ENCODE measurements at regions not wholly inside any gene's neighbourhood (a gene's known extent, or its start where the extent isn't known, plus 50 kb on each side); places are given as distances from the start of the nearest gene placed in this dataset.

DNA sequence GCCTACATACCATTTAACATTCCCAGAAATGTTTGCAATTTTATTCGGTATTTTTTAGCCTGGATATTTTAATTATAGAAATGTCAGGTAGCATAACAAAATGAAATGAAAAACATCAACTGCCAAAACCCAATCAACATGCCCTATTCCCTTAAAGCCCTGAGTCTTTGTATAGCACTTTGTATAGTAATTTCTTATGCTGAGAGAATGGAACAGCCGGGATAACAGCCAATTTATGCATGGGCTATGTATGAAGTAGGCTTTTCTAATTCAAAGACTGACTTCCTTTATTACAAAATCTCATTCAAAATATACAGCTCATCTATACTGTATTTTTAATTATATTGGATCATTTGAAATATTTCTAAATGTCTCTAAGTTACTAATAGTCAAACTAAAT lies 513.0 kb upstream of the NAALADL2 start:
- no peaks in the 10 kb centered on the region for H3K9me3 ChIP-seq
- no peaks in the 10 kb centered on the region for H3F3A ChIP-seq (replicated peaks; ENCODE audit: insufficient read depth)
- H3K4me1 ChIP-seq (ENCODE audit: control insufficient read depth in 1 of 2, insufficient read depth in 2 of 2, low read depth in 1 of 2, low read length in 1 of 2) = no peaks in the 10 kb centered on the region; a peak in 1 of 4 replicates
- ChIA-PET CTCF (interaction anchor here (1.9 kb wide), 1 partner anchor 15 kb away, joined by 5 read pairs; no protein-coding TSS in a partner anchor), POLR2A (no interaction called here)
- no peak overlapping the region for H2AFZ ChIP-seq (ENCODE audit: low read depth)
- H3K27me3 ChIP-seq (ENCODE audit: insufficient read depth) = no peaks in the 10 kb centered on the region
- no peaks in the 10 kb centered on the region for H4K20me1 ChIP-seq (ENCODE audit: insufficient read depth)
- no peak overlapping the region for H3K9ac ChIP-seq
- WGBS (ENCODE audit: low lambda C conversion rate) = 64% methylated on average over 2 of the region's 2 CpGs
- no peak overlapping the region for H3K27ac ChIP-seq (ENCODE audit: low read depth in 2 of 2, low read length in 1 of 2)
- no peak overlapping the region for H3K4me2 ChIP-seq
- no peaks in the 10 kb centered on the region for H3K9me2 ChIP-seq
- no peaks in the 10 kb centered on the region for H3K79me2 ChIP-seq (ENCODE audit: insufficient read depth)
- no peak overlapping the region for H3K4me3 ChIP-seq (ENCODE audit: low read depth in 2 of 2, low read length in 1 of 2)
- no peak for DNase-seq
- TF ChIP-seq MEF2A (IDR thresholded peaks at IDR 0.05; ENCODE audit: borderline replicate concordance, low read depth) (no peak), RXRA (IDR thresholded peaks at IDR 0.05; ENCODE audit: borderline replicate concordance, low read depth) (no peak), RFX5 (IDR thresholded peaks at IDR 0.05; ENCODE audit: low read length) (no peak), ELF1 (IDR thresholded peaks at IDR 0.05) (no peak), FOXM1 (IDR thresholded peaks at IDR 0.05; ENCODE audit: low read depth) (no peak), NFIC (IDR thresholded peaks at IDR 0.05; ENCODE audit: borderline replicate concordance) (no peak), POLR2AphosphoS5 (IDR thresholded peaks at IDR 0.05; ENCODE audit: low read depth, low read length) (no peak), EP300 (IDR thresholded peaks at IDR 0.05; ENCODE audit: borderline replicate concordance in 1 of 2, low read depth in 1 of 2, low read length in 1 of 2) (no peak), CHD2 (IDR thresholded peaks at IDR 0.05; ENCODE audit: low read length, partially characterized antibody) (no peak)
- TF ChIP-seq, protein P1, sequence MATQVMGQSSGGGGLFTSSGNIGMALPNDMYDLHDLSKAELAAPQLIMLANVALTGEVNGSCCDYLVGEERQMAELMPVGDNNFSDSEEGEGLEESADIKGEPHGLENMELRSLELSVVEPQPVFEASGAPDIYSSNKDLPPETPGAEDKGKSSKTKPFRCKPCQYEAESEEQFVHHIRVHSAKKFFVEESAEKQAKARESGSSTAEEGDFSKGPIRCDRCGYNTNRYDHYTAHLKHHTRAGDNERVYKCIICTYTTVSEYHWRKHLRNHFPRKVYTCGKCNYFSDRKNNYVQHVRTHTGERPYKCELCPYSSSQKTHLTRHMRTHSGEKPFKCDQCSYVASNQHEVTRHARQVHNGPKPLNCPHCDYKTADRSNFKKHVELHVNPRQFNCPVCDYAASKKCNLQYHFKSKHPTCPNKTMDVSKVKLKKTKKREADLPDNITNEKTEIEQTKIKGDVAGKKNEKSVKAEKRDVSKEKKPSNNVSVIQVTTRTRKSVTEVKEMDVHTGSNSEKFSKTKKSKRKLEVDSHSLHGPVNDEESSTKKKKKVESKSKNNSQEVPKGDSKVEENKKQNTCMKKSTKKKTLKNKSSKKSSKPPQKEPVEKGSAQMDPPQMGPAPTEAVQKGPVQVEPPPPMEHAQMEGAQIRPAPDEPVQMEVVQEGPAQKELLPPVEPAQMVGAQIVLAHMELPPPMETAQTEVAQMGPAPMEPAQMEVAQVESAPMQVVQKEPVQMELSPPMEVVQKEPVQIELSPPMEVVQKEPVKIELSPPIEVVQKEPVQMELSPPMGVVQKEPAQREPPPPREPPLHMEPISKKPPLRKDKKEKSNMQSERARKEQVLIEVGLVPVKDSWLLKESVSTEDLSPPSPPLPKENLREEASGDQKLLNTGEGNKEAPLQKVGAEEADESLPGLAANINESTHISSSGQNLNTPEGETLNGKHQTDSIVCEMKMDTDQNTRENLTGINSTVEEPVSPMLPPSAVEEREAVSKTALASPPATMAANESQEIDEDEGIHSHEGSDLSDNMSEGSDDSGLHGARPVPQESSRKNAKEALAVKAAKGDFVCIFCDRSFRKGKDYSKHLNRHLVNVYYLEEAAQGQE (IDR thresholded peaks at IDR 0.05; ENCODE audit: low read depth, low read length) = no peak
- TF ChIP-seq, protein P2, sequence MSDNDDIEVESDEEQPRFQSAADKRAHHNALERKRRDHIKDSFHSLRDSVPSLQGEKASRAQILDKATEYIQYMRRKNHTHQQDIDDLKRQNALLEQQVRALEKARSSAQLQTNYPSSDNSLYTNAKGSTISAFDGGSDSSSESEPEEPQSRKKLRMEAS (IDR thresholded peaks at IDR 0.05; ENCODE audit: low read depth) = no peak
- TF ChIP-seq, protein P3, sequence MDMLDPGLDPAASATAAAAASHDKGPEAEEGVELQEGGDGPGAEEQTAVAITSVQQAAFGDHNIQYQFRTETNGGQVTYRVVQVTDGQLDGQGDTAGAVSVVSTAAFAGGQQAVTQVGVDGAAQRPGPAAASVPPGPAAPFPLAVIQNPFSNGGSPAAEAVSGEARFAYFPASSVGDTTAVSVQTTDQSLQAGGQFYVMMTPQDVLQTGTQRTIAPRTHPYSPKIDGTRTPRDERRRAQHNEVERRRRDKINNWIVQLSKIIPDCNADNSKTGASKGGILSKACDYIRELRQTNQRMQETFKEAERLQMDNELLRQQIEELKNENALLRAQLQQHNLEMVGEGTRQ (IDR thresholded peaks at IDR 0.05; ENCODE audit: borderline replicate concordance, low read depth, low read length) = no peak
- no peaks in the 10 kb centered on the region for H3K36me3 ChIP-seq (replicated peaks in 1 of 2; ENCODE audit: control insufficient read depth in 1 of 2, insufficient read depth in 2 of 2, low read length in 1 of 2)

DNA sequence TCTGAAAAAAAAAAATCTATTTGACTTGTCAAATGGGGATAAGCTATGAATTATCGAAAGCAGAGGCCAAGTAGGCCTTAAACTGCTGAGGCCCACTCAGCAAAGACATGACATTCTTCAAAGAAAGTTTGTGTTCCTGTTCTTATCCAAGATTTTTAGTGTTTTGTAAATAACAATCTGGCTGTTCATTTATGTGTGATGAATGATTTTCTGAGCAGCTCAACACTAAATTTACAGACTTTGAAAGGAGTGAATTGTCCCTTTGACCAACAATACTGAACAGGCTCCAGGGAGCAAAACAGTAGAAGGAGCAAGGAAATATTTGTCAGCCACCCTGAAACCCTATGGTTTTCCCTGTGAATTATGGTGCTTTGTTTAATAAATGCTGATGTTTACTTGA lies 512.6 kb upstream of the NAALADL2 start:
- Histone ChIP-seq H2AFZ (ENCODE audit: low read depth) (no peak overlapping the region; the same call in 1 of the 2 replicates), H3K9ac (no peak overlapping the region), H3K27me3 (ENCODE audit: insufficient read depth) (no peaks in the 10 kb centered on the region), H3K9me3 (no peaks in the 10 kb centered on the region), H3K36me3 (replicated peaks in 1 of 2; ENCODE audit: control insufficient read depth in 1 of 2, insufficient read depth in 2 of 2, low read length in 1 of 2) (no peaks in the 10 kb centered on the region), H3K4me2 (no peak overlapping the region), H3K79me2 (ENCODE audit: insufficient read depth) (no peaks in the 10 kb centered on the region), H4K20me1 (ENCODE audit: insufficient read depth) (no peaks in the 10 kb centered on the region), H3K4me1 (ENCODE audit: control insufficient read depth in 1 of 2, insufficient read depth in 2 of 2, low read depth in 1 of 2, low read length in 1 of 2) (no peaks in the 10 kb centered on the region; a peak in 1 of 4 replicates), H3K9me2 (no peaks in the 10 kb centered on the region), H3K4me3 (ENCODE audit: low read depth in 2 of 2, low read length in 1 of 2) (no peak overlapping the region), H3K27ac (ENCODE audit: low read depth in 2 of 2, low read length in 1 of 2) (no peak overlapping the region), H3F3A (replicated peaks; ENCODE audit: insufficient read depth) (no peaks in the 10 kb centered on the region)
- POLR2A ChIA-PET = no interaction called here
- CTCF ChIA-PET = interaction anchor here (1.9 kb wide), 1 partner anchor 14 kb away, joined by 5 read pairs; no protein-coding TSS in a partner anchor
- DNase-seq = no peak
- WGBS (ENCODE audit: low lambda C conversion rate) = 64% methylated on average over 1 of the region's 1 CpG
- TF ChIP-seq ELF1 (IDR thresholded peaks at IDR 0.05) (no peak), JUND (IDR thresholded peaks at IDR 0.05) (no peak), SIN3A (IDR thresholded peaks at IDR 0.05; ENCODE audit: borderline replicate concordance, low read depth, low read length) (no peak), EZH2phosphoT487 (IDR thresholded peaks at IDR 0.05; ENCODE audit: borderline replicate concordance, low read depth) (no peak), FOXM1 (IDR thresholded peaks at IDR 0.05; ENCODE audit: low read depth) (no peak), EP300 (IDR thresholded peaks at IDR 0.05; ENCODE audit: borderline replicate concordance in 1 of 2, low read depth in 1 of 2, low read length in 1 of 2) (no peak), TAF1 (IDR thresholded peaks at IDR 0.05; ENCODE audit: borderline replicate concordance, low read depth, low read length) (no peak), CHD2 (IDR thresholded peaks at IDR 0.05; ENCODE audit: low read length, partially characterized antibody) (no peak), NFIC (IDR thresholded peaks at IDR 0.05; ENCODE audit: borderline replicate concordance) (no peak)
- TF ChIP-seq, protein P4, sequence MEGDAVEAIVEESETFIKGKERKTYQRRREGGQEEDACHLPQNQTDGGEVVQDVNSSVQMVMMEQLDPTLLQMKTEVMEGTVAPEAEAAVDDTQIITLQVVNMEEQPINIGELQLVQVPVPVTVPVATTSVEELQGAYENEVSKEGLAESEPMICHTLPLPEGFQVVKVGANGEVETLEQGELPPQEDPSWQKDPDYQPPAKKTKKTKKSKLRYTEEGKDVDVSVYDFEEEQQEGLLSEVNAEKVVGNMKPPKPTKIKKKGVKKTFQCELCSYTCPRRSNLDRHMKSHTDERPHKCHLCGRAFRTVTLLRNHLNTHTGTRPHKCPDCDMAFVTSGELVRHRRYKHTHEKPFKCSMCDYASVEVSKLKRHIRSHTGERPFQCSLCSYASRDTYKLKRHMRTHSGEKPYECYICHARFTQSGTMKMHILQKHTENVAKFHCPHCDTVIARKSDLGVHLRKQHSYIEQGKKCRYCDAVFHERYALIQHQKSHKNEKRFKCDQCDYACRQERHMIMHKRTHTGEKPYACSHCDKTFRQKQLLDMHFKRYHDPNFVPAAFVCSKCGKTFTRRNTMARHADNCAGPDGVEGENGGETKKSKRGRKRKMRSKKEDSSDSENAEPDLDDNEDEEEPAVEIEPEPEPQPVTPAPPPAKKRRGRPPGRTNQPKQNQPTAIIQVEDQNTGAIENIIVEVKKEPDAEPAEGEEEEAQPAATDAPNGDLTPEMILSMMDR (IDR thresholded peaks at IDR 0.05) = no peak
- TF ChIP-seq, protein P5, sequence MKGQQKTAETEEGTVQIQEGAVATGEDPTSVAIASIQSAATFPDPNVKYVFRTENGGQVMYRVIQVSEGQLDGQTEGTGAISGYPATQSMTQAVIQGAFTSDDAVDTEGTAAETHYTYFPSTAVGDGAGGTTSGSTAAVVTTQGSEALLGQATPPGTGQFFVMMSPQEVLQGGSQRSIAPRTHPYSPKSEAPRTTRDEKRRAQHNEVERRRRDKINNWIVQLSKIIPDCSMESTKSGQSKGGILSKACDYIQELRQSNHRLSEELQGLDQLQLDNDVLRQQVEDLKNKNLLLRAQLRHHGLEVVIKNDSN (IDR thresholded peaks at IDR 0.05; ENCODE audit: borderline replicate concordance, low read depth) = no peak
